HCT116 (cell line): ENCODE measurements at regions not wholly inside any gene's neighbourhood (a gene's known extent, or its start where the extent isn't known, plus 50 kb on each side); places are given as distances from the start of the nearest gene placed in this dataset.

Experiments used
- CEBPB ChIP-seq: IDR thresholded peaks from 2 replicates; pipeline ENCODE4 v1.6.1; 2012; ENCODE audit warnings: low read depth
- EGR1 ChIP-seq: IDR thresholded peaks from 2 replicates; pipeline ENCODE4 v1.6.1; 2012; ENCODE audit warnings: low read depth
- ELF1 ChIP-seq: IDR thresholded peaks from 2 replicates; pipeline ENCODE4 v1.6.1; 2012; ENCODE audit warnings: low read depth, borderline replicate concordance
- EZH2 ChIP-seq: fragments of 200-600 bp; sonication (generic); IDR thresholded peaks from 2 replicates; pipeline ENCODE4 v1.6.1; 2017; ENCODE audit warnings: antibody characterized with exemption, mixed run types
- EZH2phosphoT487 ChIP-seq: fragments of 200-600 bp; IDR thresholded peaks from 2 replicates; pipeline ENCODE4 v1.6.1; 2018; ENCODE audit warnings: antibody characterized with exemption, borderline replicate concordance
- JUND ChIP-seq: IDR thresholded peaks from 2 replicates; pipeline ENCODE4 v1.6.1; 2012
- POLR2A ChIP-seq: IDR thresholded peaks from 2 replicates; pipeline ENCODE4 v1.7.0; 2011; ENCODE audit warnings: borderline replicate concordance; ENCODE audit not compliant: insufficient read depth, insufficient read length; ENCODE audit errors: extremely low read depth
- POLR2AphosphoS5 ChIP-seq: IDR thresholded peaks from 2 replicates; pipeline ENCODE4 v1.6.1; 2011; ENCODE audit warnings: mild to moderate bottlenecking, low read depth, low read length, moderate library complexity
- SP1 ChIP-seq: IDR thresholded peaks from 2 replicates; pipeline ENCODE4 v1.6.1; 2012; ENCODE audit warnings: low read depth
- SRF ChIP-seq: IDR thresholded peaks from 2 replicates; pipeline ENCODE4 v1.6.1; 2012; ENCODE audit warnings: low read depth
- ZNF274 ChIP-seq: fragments of 200-500 bp; sonication (Bioruptor generic); IDR thresholded peaks from 2 replicates; pipeline ENCODE4 v1.6.1; 2014; ENCODE audit warnings: mild to moderate bottlenecking, low read depth, low read length, inconsistent platforms
- TF ChIP-seq, protein P1 (sequence below), 3 experiments: fragments of 200-600 bp in 1 of 3; sonication (generic) in 1 of 3; IDR thresholded peaks in 2 of 3; conservative IDR thresholded peaks in 1 of 3; 2 replicates each; pipeline ENCODE4 v1.5.1; 2012 to 2017; ENCODE audit warnings: low read depth in 2 of 3, low read length in 2 of 3, antibody characterized with exemption in 1 of 3, borderline replicate concordance in 1 of 3, control low read depth in 1 of 3, mild to moderate bottlenecking in 1 of 3, mixed read lengths in 1 of 3, mixed run types in 1 of 3, moderate library complexity in 1 of 3; ENCODE audit not compliant: insufficient read depth in 1 of 3
- TF ChIP-seq, protein P2 (sequence below): IDR thresholded peaks from 2 replicates; pipeline ENCODE4 v1.6.1; 2012; ENCODE audit warnings: low read depth
- TF ChIP-seq, protein P3 (sequence below): IDR thresholded peaks from 2 replicates; pipeline ENCODE4 v1.6.1; 2012

DNA sequence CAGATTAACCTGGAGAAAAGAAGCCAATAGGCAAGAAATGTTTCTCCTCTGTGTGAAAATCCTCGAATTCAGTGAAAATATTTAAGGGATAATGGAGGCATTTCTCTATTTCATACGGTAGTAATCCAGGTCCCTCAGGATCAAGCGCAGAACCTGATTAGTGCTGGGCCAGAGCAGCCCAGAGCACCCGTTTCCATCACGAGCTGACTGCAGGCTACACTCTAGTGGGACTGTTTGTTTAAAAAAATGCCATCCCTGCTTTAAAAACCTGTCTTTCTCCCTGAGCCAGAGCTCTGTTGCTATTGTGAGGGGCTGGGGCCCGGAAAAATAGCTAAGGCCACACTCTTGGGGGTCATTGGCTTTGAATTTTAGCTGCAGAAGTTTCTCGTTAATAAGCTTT lies 223.2 kb upstream of the E2F8 start:
- TF ChIP-seq, protein P1, sequence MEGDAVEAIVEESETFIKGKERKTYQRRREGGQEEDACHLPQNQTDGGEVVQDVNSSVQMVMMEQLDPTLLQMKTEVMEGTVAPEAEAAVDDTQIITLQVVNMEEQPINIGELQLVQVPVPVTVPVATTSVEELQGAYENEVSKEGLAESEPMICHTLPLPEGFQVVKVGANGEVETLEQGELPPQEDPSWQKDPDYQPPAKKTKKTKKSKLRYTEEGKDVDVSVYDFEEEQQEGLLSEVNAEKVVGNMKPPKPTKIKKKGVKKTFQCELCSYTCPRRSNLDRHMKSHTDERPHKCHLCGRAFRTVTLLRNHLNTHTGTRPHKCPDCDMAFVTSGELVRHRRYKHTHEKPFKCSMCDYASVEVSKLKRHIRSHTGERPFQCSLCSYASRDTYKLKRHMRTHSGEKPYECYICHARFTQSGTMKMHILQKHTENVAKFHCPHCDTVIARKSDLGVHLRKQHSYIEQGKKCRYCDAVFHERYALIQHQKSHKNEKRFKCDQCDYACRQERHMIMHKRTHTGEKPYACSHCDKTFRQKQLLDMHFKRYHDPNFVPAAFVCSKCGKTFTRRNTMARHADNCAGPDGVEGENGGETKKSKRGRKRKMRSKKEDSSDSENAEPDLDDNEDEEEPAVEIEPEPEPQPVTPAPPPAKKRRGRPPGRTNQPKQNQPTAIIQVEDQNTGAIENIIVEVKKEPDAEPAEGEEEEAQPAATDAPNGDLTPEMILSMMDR (IDR thresholded peaks at IDR 0.05 in 2 of 3, conservative IDR thresholded peaks at IDR 0.05 in 1 of 3; ENCODE audit: borderline replicate concordance in 1 of 3, insufficient read depth in 1 of 3, low read depth in 2 of 3, low read length in 2 of 3), result no peak
- TF ChIP-seq EGR1, result no peak
- no peak for TF ChIP-seq EZH2phosphoT487
- TF ChIP-seq, protein P2, sequence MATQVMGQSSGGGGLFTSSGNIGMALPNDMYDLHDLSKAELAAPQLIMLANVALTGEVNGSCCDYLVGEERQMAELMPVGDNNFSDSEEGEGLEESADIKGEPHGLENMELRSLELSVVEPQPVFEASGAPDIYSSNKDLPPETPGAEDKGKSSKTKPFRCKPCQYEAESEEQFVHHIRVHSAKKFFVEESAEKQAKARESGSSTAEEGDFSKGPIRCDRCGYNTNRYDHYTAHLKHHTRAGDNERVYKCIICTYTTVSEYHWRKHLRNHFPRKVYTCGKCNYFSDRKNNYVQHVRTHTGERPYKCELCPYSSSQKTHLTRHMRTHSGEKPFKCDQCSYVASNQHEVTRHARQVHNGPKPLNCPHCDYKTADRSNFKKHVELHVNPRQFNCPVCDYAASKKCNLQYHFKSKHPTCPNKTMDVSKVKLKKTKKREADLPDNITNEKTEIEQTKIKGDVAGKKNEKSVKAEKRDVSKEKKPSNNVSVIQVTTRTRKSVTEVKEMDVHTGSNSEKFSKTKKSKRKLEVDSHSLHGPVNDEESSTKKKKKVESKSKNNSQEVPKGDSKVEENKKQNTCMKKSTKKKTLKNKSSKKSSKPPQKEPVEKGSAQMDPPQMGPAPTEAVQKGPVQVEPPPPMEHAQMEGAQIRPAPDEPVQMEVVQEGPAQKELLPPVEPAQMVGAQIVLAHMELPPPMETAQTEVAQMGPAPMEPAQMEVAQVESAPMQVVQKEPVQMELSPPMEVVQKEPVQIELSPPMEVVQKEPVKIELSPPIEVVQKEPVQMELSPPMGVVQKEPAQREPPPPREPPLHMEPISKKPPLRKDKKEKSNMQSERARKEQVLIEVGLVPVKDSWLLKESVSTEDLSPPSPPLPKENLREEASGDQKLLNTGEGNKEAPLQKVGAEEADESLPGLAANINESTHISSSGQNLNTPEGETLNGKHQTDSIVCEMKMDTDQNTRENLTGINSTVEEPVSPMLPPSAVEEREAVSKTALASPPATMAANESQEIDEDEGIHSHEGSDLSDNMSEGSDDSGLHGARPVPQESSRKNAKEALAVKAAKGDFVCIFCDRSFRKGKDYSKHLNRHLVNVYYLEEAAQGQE, result no peak
- no peak for TF ChIP-seq POLR2A
- TF ChIP-seq EZH2, result no peak
- no peak for TF ChIP-seq ZNF274
- no peak for TF ChIP-seq ELF1
- TF ChIP-seq POLR2AphosphoS5, result no peak
- no peak for TF ChIP-seq JUND
- no peak for TF ChIP-seq CEBPB
- no peak for TF ChIP-seq SP1
- no peak for TF ChIP-seq SRF
- TF ChIP-seq, protein P3, sequence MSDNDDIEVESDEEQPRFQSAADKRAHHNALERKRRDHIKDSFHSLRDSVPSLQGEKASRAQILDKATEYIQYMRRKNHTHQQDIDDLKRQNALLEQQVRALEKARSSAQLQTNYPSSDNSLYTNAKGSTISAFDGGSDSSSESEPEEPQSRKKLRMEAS, result no peak
